Pancreas (tissue), 10 donors: ENCODE measurements at regions not wholly inside any gene's neighbourhood (a gene's known extent, or its start where the extent isn't known, plus 50 kb on each side); places are given as distances from the start of the nearest gene placed in this dataset.

Source experiments
- ATAC-seq, 4 donors: fragments of 200-7000 bp; cut with Tn5 transposase; one replicate each; pipeline versions ENCODE4 v1.8.0 to v1.9.1; 2020; ENCODE audit warnings: mild to moderate bottlenecking in 4 of 4, moderate library complexity in 4 of 4
- DNase-seq, 6 donors: peaks; one replicate each; pipeline ENCODE4 v3.0.0-alpha.2; 2020
- FAIRE-seq: peaks from 2 replicates; lab custom pipeline; 2012; peaks lifted over from hg19 to GRCh38; lab: Jason Lieb, UNC
- H3K27ac ChIP-seq, 4 donors: fragments of 200-600 bp; sonication (generic); 1 replicate in 3 of 4; 2 replicates in 1 of 4; pipeline versions ENCODE4 v1.5.0 to v1.8.0; 2020
- H3K27me3 ChIP-seq, 4 donors: fragments of 200-600 bp; one replicate each; pipeline ENCODE4 v1.8.0; 2021
- H3K36me3 ChIP-seq, 3 donors: fragments of 200-600 bp; sonication (generic) in 1 of 3; one replicate each; pipeline versions ENCODE4 v1.5.0 to v1.8.0; 2020 to 2021
- H3K4me1 ChIP-seq, 3 donors: fragments of 200-600 bp; one replicate each; pipeline ENCODE4 v1.8.0; 2021
- H3K4me3 ChIP-seq, 4 donors: fragments of 200-600 bp; sonication (generic) in 2 of 4; one replicate each; pipeline versions ENCODE4 v1.5.0 to v1.8.0; 2020 to 2021
- H3K9me3 ChIP-seq, 4 donors: fragments of 200-600 bp; one replicate each; pipeline ENCODE4 v1.8.0; 2021
- CTCF ChIP-seq, 4 donors: fragments of 200-600 bp; sonication (generic) in 3 of 4; IDR thresholded peaks; one replicate each; pipeline versions ENCODE4 v1.5.0 to v1.8.0; 2021; ENCODE audit warnings: antibody characterized with exemption in 4 of 4
- WGBS, 2 donors: extraction: QIAGEN DNeasy Blood & Tissue Kit; methylation state at CpG; one replicate each; pipeline ENCODE4 v1.1.7; 2013; 5-methylcytosine and 5-hydroxymethylcytosine counted together
- intact Hi-C, 3 donors: fragments of 100-400 bp; cut with DNase I; formaldehyde crosslinking; loops; one replicate each; pipeline versions ENCODE4 v1.11.1 to v1.14.2; 2022
- donor health status: healthy with polysubstance abuse.
- donor health status: DM: no; HTN: no; CAD: no; lungs with moderate emphysema.
- donor health status: DM: no; HTN: no; CAD: no.
- donor health status: control.
- donor health status: control.
- donor health status: Bipolar disorder and iron deficiency.
- donor health status: DM: yes; HTN: yes; CAD: no.
- donor health status: DM: no; HTN: no; CAD: no.
- donor health status: DM: no; HTN: no; CAD: no.
- donor health status: DM: yes; HTN: yes; CAD: no.

- no peaks in the 10 kb centered on the region for H3K9me3 ChIP-seq
- FAIRE-seq: no peak
- H3K27me3 ChIP-seq: no peaks in the 10 kb centered on the region
- TF ChIP-seq CTCF (IDR thresholded peaks at IDR 0.05): no peak
- no peak overlapping the region for H3K4me3 ChIP-seq
- DNase-seq: no peak
- H3K27ac ChIP-seq: no peak overlapping the region
- WGBS, 2 donors: 78 to 81% methylated on average over 3 of the region's 3 CpGs
- no peak for ATAC-seq
- intact Hi-C loops: no loop called here
- no peaks in the 10 kb centered on the region for H3K36me3 ChIP-seq
- no peaks in the 10 kb centered on the region for H3K4me1 ChIP-seq
These were observed 80.3 kb upstream of the SEMA6A start for GRCh38 chr5:116654925-116655324.

GRCh38 chr5:116652903-116653302 is 78.3 kb upstream of the SEMA6A start:
- no peak for TF ChIP-seq CTCF (IDR thresholded peaks at IDR 0.05)
- intact Hi-C loops: no loop called here
- ATAC-seq (peak in 1 of 4 donors; percentile 35), FAIRE-seq (no peak), DNase-seq (no peak)
- no peaks in the 10 kb centered on the region for H3K9me3 ChIP-seq
- H3K36me3 ChIP-seq: no peaks in the 10 kb centered on the region
- peak overlapping the region in 2 of 4 donors; percentile 51 to 60 for H3K27ac ChIP-seq
- no peak overlapping the region for H3K4me3 ChIP-seq
- no peaks in the 10 kb centered on the region for H3K27me3 ChIP-seq
- WGBS, 2 donors: 31 to 43% methylated on average over 3 of the region's 3 CpGs
- no peaks in the 10 kb centered on the region for H3K4me1 ChIP-seq

DNA sequence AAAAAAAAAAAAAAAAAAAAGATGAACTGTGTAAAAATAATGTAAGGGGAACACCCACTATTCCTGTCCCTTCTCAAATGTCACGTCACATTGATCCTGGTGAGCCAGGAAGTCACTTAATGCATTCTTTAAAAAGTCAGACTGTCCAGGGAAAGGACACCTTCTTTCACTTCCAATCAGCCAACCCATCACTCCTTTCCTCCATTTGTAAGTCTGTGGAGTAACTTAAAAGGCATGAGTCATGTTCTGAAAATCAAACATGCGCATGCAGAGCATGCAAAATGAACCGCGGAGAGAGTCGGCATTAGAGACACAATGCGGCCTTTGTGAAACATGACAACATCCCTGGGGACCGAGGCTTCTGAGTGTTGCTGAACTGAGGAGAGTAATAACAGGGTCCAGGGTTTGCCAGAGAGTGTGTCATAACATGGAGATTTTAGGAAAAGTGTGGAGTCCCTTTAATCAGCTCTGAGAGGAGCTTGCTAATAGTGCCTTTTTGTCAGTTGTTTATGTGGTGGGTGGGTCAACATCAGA is 77.6 kb upstream of the SEMA6A start:
- DNase-seq (peak in 3 of 6 donors; percentile 29 to 38 (median 38)), ATAC-seq (peak; percentile 69 to 93 (median 85)), FAIRE-seq (no peak)
- no peak for TF ChIP-seq CTCF (IDR thresholded peaks at IDR 0.05)
- 21 to 23% methylated on average over 7 of the region's 7 CpGs for WGBS, 2 donors
- Histone ChIP-seq H3K36me3 (no peaks in the 10 kb centered on the region), H3K4me1 (no peaks in the 10 kb centered on the region), H3K27me3 (no peaks in the 10 kb centered on the region), H3K9me3 (no peaks in the 10 kb centered on the region), H3K4me3 (no peak overlapping the region), H3K27ac (peak overlapping the region in 2 of 4 donors; percentile 51 to 60)
- intact Hi-C loops: no loop called here

GRCh38 chr5:116651653-116652052 is 77.0 kb upstream of the SEMA6A start:
- no peaks in the 10 kb centered on the region for H3K36me3 ChIP-seq

More at GRCh38 chr5:116651653-116652052, 77.0 kb upstream of the SEMA6A start:
- intact Hi-C loops: no loop called here
- H3K4me3 ChIP-seq: no peak overlapping the region
- no peak for TF ChIP-seq CTCF (IDR thresholded peaks at IDR 0.05)
- 54 to 62% methylated on average over 3 of the region's 3 CpGs for WGBS, 2 donors
- ATAC-seq: no peak
- peak overlapping the region in 1 of 4 donors; percentile 60 for H3K27ac ChIP-seq
- H3K9me3 ChIP-seq: no peaks in the 10 kb centered on the region
- no peaks in the 10 kb centered on the region for H3K4me1 ChIP-seq
- no peaks in the 10 kb centered on the region for H3K27me3 ChIP-seq
- no peak for FAIRE-seq
- no peak for DNase-seq
